A673 (cell line): ENCODE measurements at regions not wholly inside any gene's neighbourhood (a gene's known extent, or its start where the extent isn't known, plus 50 kb on each side); places are given as distances from the start of the nearest gene placed in this dataset.

Experiments
- BruUV-seq: library from RNA; stranded (reverse); fragments of 400-500 nt; replicated peaks from 2 replicates; lab custom pipeline; 2021; lab: Mats Ljungman, UMichigan
- CTCF ChIA-PET: fragments of 300-600 bp; sonication (Branson Sonifier 250); formaldehyde crosslinking; loops from one replicate; lab custom pipeline; 2022; ENCODE audit warnings: antibody characterized with exemption; lab: Charles Lee
- POLR2A ChIA-PET: fragments of 300-600 bp; sonication (Branson Sonifier 250); formaldehyde crosslinking; loops from one replicate; lab custom pipeline; 2022; ENCODE audit warnings: antibody characterized with exemption; ENCODE audit not compliant: low non-redundant PET; lab: Charles Lee
- DNase-seq: peaks from one replicate; pipeline ENCODE4 v3.0.0-alpha.2; 2015; ENCODE audit warnings: low spot score
- H3K27ac ChIP-seq: fragments of 200-600 bp; sonication (generic); 2 replicates; pipeline ENCODE4 v1.5.1; 2016; ENCODE audit warnings: mixed run types, low read depth, mild to moderate bottlenecking, mixed read lengths, antibody characterized with exemption, low read length; ENCODE audit not compliant: poor library complexity, severe bottlenecking
- H3K27me3 ChIP-seq: fragments of 200-600 bp; sonication (generic); replicated peaks from 2 replicates; pipeline ENCODE4 v1.6.1; 2017; ENCODE audit warnings: mixed run types, low read depth, mild to moderate bottlenecking, mixed read lengths, antibody characterized with exemption, low read length; ENCODE audit not compliant: insufficient read depth, poor library complexity
- H3K36me3 ChIP-seq: fragments of 200-600 bp; sonication (generic); 2 replicates; pipeline ENCODE4 v1.6.1; 2016; ENCODE audit warnings: mixed run types, mild to moderate bottlenecking, mixed read lengths, antibody characterized with exemption, low read length; ENCODE audit not compliant: insufficient read depth, poor library complexity, severe bottlenecking
- H3K4me1 ChIP-seq: fragments of 200-600 bp; sonication (generic); 2 replicates; pipeline ENCODE4 v1.6.1; 2017; ENCODE audit warnings: mixed run types, mild to moderate bottlenecking, mixed read lengths, antibody characterized with exemption, low read length; ENCODE audit not compliant: insufficient read depth, poor library complexity, severe bottlenecking
- H3K4me3 ChIP-seq: fragments of 200-600 bp; sonication (generic); 2 replicates; pipeline ENCODE4 v1.5.1; 2016; ENCODE audit warnings: low read depth, mixed run types, mild to moderate bottlenecking, mixed read lengths, low read length; ENCODE audit not compliant: poor library complexity, severe bottlenecking
- H3K9me3 ChIP-seq: fragments of 200-600 bp; sonication (generic); 2 replicates; pipeline ENCODE4 v1.6.1; 2016; ENCODE audit warnings: mixed run types, low read depth, mild to moderate bottlenecking, mixed read lengths, antibody characterized with exemption, low read length; ENCODE audit not compliant: poor library complexity, severe bottlenecking
- CTCF ChIP-seq: fragments of 300-800, 200-600 bp; sonication (generic); conservative IDR thresholded peaks from 2 replicates; pipeline ENCODE4 v1.5.1; 2017; ENCODE audit warnings: low read depth, mild to moderate bottlenecking, antibody characterized with exemption, low read length, moderate library complexity, mixed read lengths
- EZH2 ChIP-seq: fragments of 200-600 bp; sonication (generic); IDR thresholded peaks from 2 replicates; pipeline ENCODE4 v1.6.1; 2017; ENCODE audit warnings: borderline replicate concordance, low read depth, mild to moderate bottlenecking, mixed read lengths, antibody characterized with exemption, low read length; ENCODE audit not compliant: poor library complexity, severe bottlenecking
- intact Hi-C: fragments of 100-400 bp; cut with micrococcal nuclease; formaldehyde crosslinking; loops from one replicate; pipeline ENCODE4 v1.10.0; 2022; ENCODE audit not compliant: unreplicated experiment

GRCh38 chrX:149205937-149206336, 299.2 kb downstream of the IDS start:
- H3K27ac ChIP-seq: no peak overlapping the region
- H3K4me3 ChIP-seq: no peak overlapping the region
- intact Hi-C loops: no loop called here
- H3K9me3 ChIP-seq: no peaks in the 10 kb centered on the region
- BruUV-seq: no TSS peak
- ChIA-PET POLR2A (no interaction called here), CTCF (no interaction called here)
- no peaks in the 10 kb centered on the region for H3K27me3 ChIP-seq
- H3K4me1 ChIP-seq: no peaks in the 10 kb centered on the region
- no peak for TF ChIP-seq EZH2
- TF ChIP-seq CTCF: no peak
- no peaks in the 10 kb centered on the region for H3K36me3 ChIP-seq
- DNase-seq: no peak

- intact Hi-C loops: no loop called here
- H3K4me3 ChIP-seq: no peak overlapping the region
- BruUV-seq: no TSS peak
- no peak for TF ChIP-seq CTCF
- no peak for TF ChIP-seq EZH2
- H3K27ac ChIP-seq: no peak overlapping the region
- H3K4me1 ChIP-seq: no peaks in the 10 kb centered on the region
- POLR2A ChIA-PET: no interaction called here
- no peaks in the 10 kb centered on the region for H3K9me3 ChIP-seq
- CTCF ChIA-PET: no interaction called here
- H3K27me3 ChIP-seq: no peaks in the 10 kb centered on the region
- H3K36me3 ChIP-seq: no peaks in the 10 kb centered on the region
- no peak for DNase-seq
Measured at GRCh38 chrX:149205081-149205480, 300.0 kb downstream of the IDS start.

- ChIA-PET CTCF (no interaction called here), POLR2A (no interaction called here)
- no peaks in the 10 kb centered on the region for H3K36me3 ChIP-seq
- no peaks in the 10 kb centered on the region for H3K27me3 ChIP-seq
- no peak for DNase-seq
- TF ChIP-seq CTCF (no peak), EZH2 (no peak)
- no peaks in the 10 kb centered on the region for H3K9me3 ChIP-seq
- H3K4me1 ChIP-seq: no peaks in the 10 kb centered on the region
- no peak overlapping the region for H3K27ac ChIP-seq
- H3K4me3 ChIP-seq: no peak overlapping the region
- intact Hi-C loops: no loop called here
- BruUV-seq: no TSS peak
Measured at GRCh38 chrX:149199734-149200133, 305.4 kb downstream of the IDS start.
